Testis (tissue), 2 donors: ENCODE measurements at regions not wholly inside any gene's neighbourhood (a gene's known extent, or its start where the extent isn't known, plus 50 kb on each side); places are given as distances from the start of the nearest gene placed in this dataset.

Source experiments
- POLR2A ChIP-seq: fragments of 450-650 bp; IDR thresholded peaks from one replicate; pipeline ENCODE4 v1.6.1; 2017; ENCODE audit warnings: antibody characterized with exemption, mild to moderate bottlenecking, moderate library complexity
- TF ChIP-seq, protein P1 (sequence below), 3 experiments: fragments of 450-650 bp in 2 of 3; fragments of 200-600 bp in 1 of 3; sonication (generic) in 1 of 3; IDR thresholded peaks; one replicate each; pipeline ENCODE4 v1.5.1; 2016 to 2019; ENCODE audit warnings: antibody characterized with exemption in 3 of 3, mild to moderate bottlenecking in 2 of 3, moderate library complexity in 1 of 3

- TF ChIP-seq, protein P1, sequence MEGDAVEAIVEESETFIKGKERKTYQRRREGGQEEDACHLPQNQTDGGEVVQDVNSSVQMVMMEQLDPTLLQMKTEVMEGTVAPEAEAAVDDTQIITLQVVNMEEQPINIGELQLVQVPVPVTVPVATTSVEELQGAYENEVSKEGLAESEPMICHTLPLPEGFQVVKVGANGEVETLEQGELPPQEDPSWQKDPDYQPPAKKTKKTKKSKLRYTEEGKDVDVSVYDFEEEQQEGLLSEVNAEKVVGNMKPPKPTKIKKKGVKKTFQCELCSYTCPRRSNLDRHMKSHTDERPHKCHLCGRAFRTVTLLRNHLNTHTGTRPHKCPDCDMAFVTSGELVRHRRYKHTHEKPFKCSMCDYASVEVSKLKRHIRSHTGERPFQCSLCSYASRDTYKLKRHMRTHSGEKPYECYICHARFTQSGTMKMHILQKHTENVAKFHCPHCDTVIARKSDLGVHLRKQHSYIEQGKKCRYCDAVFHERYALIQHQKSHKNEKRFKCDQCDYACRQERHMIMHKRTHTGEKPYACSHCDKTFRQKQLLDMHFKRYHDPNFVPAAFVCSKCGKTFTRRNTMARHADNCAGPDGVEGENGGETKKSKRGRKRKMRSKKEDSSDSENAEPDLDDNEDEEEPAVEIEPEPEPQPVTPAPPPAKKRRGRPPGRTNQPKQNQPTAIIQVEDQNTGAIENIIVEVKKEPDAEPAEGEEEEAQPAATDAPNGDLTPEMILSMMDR (IDR thresholded peaks at IDR 0.05) = no peak
- TF ChIP-seq POLR2A = no peak
Observed at GRCh38 chr6:51273228-51273961, 454.7 kb downstream of the TFAP2B start.
